ENCODE measurements at regions not wholly inside any gene's neighbourhood (a gene's known extent, or its start where the extent isn't known, plus 50 kb on each side); places are given as distances from the start of the nearest gene placed in this dataset.
"Not testable (repeated sequence)": the region's sequence is repeated elsewhere in the genome, so short reads cannot be mapped to it uniquely, and the experiment has no call there.

DNA sequence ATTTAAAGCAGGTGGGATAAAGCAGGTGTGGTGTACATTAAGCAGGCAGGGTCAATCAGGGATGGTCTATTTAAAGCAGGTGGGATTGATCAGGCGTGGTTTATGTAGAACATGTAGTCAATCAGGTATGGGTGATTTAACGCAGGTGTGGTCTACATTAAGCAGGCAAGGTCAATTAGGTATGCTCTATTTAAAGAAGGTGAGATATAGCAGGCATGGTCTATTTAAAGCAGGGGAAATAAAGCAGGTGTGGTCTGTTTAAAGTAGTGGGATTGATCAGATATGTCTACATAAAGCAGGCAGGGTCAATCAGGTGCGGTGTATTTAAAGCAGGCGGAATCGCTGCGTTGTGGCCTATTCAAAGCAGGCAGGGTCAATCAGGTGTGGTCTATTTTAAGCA is 88.6 kb upstream of the MXRA5 start:
- DNase-seq: no peak

DNA sequence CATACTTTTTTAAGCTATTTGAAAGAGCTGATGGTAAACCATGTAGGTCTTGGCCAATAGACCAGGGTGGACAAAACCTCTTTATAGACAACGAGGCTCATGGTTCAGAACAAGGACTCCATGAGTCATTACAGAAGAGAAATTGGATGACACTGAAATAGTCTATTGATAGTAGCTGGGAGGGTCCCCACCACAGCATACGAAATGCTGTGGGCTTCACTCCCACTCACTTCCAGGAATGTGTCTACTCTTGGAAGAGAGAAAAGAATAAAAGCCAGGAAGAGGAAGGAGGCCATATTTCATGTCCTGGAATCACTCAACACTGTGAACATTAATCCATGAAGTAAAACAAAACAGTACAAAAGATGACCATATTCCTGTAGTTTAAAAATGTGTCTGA is 82.3 kb upstream of the MXRA5 start:
- no peak for DNase-seq

DNA sequence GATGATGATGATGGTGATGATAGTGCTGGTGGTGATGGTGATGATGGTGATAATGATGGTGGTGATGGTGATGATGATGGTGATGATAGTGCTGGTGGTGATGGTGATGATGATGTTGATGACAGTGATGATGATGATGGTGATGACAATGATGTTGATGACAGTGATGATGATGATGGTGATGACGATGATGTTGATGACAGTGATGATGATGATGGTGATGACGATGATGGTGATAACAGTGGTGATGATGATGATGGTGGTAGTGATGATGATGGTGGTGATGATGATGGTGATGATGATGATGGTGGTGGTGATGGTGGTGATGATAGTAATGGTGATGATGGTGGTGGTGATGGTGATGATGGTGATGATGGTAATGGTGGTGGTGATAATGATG is 80.1 kb upstream of the MXRA5 start:
- no peak for DNase-seq

DNA sequence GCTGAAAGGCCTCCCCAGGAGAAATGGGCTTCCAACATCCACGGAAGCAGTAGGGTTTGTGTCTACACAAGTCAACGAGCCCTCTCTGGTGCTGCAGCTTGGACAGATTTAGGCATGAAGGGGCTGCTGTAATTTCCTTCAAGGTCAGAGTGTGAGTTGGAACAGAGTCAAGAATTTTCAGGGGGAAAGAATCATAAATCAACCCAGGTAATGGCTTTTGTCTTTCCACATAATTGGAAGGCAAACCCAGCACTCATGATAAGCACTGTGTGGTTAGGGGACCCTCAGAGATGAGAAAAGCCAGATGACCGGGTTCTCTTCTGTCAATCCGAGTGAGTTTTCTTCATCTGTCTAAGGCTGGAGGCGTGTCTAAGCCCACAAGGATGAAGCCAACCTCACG is 78.6 kb upstream of the MXRA5 start:
- no peak for DNase-seq

DNA sequence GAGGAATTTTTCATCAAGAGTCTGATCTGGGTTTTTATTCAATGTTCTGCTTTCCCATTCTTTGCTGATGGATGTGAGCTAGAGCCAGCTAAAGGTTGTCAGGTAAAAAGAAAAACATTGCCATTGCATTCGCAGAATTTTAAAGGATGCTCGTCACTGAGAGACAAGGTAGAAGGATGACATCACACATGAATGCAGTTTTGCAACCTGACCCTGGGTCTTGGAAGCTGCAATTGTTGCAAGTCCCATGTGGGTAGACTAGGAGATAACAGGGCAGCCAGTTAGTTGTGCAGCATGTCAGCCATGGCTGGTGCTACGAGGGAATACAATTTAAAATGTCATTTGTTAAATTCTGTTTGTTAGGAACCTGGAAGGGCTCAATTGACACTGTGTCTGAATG is 73.9 kb upstream of the MXRA5 start:
- no peak for DNase-seq

DNA sequence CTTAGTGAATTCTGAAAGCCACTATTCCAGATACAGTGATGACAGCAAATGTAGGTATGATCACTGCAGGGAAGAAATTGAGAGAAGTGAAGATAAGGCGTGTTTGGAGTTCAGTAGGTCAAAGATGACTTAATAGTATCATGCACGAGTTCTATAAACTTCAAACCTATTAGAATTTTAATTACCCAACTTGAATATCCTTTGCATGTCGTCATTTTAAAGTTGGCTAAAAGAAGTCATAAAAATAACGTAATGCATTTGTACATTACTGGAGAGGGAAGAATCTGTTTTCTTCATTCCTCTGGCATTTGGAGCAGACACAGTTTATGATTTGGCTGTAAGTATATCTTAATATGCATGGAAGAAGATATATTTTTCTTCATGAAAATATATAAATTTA is 68.6 kb upstream of the MXRA5 start:
- DNase-seq: no peak

DNA sequence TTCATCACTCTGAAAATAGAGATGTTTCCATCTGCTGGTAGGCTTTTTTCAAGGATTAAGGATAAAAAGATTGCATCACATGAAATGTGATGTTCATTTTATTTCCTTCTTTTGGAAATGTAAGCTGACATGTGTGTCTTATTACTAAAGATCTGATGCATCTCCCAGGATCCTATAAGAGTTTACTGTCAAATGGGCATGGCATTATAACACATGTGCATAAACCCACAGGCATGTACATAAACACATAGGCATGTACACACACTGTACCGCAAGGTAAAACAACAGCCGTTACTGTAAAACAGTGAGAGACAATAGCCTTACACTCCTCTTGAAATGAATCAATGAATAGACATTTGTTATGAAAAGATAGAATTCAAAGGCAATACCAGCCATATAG is 65.2 kb upstream of the MXRA5 start:
- not testable (repeated sequence) for DNase-seq

DNA sequence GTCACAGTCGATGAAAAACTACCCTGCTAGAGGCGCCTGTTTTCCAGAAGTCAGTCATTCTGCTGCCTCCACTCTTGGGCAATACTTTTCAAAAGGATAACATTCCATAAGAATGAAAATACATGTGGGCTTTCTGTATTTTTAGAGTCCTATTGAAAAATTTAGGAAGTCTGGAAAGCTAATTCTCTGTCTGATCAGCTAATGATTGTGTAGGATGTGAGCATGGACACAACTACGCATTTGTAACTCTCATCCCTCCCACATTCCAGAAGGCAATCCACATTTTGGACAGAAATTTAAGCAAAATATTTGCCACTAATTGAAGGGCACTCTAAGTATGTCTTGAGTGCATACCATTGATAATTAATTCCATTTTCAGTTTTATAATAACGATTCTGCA is 63.5 kb upstream of the MXRA5 start:
- DNase-seq: not testable (repeated sequence)

DNA sequence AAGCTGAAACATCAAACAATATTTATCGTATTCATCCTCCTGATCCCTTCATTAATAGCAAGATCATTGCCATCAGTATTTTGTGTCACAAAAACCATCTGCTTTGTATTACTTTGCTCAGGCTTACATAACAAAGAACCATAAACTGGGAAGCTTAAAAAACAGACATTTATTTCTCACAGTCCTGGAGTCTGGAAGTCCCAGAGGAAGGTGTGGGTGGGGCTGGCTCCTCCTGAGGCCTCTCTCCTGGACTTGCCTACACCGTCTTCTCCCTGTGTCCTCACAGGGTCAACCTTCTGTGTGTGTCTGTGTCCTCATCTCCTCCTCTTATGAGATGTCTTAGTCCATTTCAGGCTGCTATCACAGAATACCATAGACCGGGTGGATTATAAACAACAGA is 61.3 kb upstream of the MXRA5 start:
- DNase-seq: no peak

DNA sequence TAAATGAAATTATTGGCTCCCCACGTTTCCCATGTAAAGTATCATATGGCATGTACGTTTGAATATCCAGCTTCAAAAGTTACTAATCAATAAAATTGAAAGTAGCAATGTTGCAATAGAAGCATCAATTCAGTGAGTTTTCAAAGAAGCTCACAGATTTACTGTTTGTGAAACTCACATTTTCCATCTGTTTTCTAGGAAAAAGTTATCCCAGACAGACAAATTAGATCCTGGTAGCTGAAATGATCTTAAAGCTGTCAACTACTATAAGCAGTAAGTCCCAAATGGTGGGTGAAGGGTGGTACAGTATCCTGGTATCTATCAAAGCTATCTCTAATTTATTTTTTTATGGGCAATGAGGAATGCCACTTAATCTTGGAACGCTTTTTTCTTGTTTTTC is 60.7 kb upstream of the MXRA5 start:
- DNase-seq: no peak

DNA sequence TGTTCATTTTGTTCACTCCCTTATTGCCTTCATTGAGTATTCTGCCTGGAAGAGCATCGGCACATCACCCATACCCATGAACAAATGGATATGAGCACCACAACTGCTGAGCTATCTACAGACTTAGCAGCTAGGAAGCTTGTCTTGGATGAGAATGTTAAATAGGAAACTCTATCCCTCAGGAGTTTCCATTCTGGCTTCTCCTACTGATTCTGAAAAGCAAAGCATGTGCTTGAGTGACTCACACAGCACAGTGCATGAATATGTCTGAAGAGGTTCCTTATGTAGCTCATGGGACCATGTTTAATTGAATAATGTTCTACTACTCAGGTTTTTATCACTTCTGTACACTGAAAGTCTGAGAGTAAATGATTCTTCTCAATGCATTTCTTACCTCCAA is 57.3 kb upstream of the MXRA5 start:
- DNase-seq: no peak
